HFFc6 (cell line): ENCODE measurements at regions not wholly inside any gene's neighbourhood (a gene's known extent, or its start where the extent isn't known, plus 50 kb on each side); places are given as distances from the start of the nearest gene placed in this dataset.

Source experiments
- DNase-seq: peaks from one replicate; pipeline ENCODE4 v3.0.0-alpha.2; 2018
- H3K27ac Mint-ChIP-seq: 2 replicates; pipeline ENCODE4 v1.8.0; 2020; ENCODE audit warnings: mild to moderate bottlenecking, mixed read lengths
- H3K27me3 Mint-ChIP-seq: 2 replicates; pipeline ENCODE4 v1.8.0; 2021; ENCODE audit warnings: mild to moderate bottlenecking, moderate library complexity, mixed read lengths; ENCODE audit not compliant: insufficient read depth
- H3K36me3 Mint-ChIP-seq: 2 replicates; pipeline ENCODE4 v1.8.0; 2021; ENCODE audit warnings: low read depth, mixed read lengths
- H3K4me1 Mint-ChIP-seq: 2 replicates; pipeline ENCODE4 v1.8.0; 2020; ENCODE audit warnings: low read depth, mixed read lengths
- H3K4me3 Mint-ChIP-seq: 2 replicates; pipeline ENCODE4 v1.8.0; 2020; ENCODE audit warnings: mild to moderate bottlenecking, moderate library complexity, mixed read lengths
- H3K9me3 Mint-ChIP-seq: 2 replicates; pipeline ENCODE4 v1.8.0; 2020; ENCODE audit warnings: mild to moderate bottlenecking, mixed read lengths
- CTCF ChIP-seq: fragments of 200-600 bp; sonication (generic); IDR thresholded peaks from 2 replicates; pipeline ENCODE4 v1.5.0; 2021; ENCODE audit warnings: antibody characterized with exemption, mild to moderate bottlenecking

- Mint-ChIP-seq H3K4me3 (no peak overlapping the region), H3K4me1 (no peaks in the 10 kb centered on the region), H3K27ac (no peak overlapping the region), H3K36me3 (no peaks in the 10 kb centered on the region), H3K27me3 (peaks cover 2% of the 10 kb centered on the region), H3K9me3 (peaks cover 30% of the 10 kb centered on the region)
- DNase-seq, result no peak
- TF ChIP-seq CTCF, result no peak
Observed at GRCh38 chr5:2687746-2688145, 63.7 kb downstream of the IRX2 start.

DNA sequence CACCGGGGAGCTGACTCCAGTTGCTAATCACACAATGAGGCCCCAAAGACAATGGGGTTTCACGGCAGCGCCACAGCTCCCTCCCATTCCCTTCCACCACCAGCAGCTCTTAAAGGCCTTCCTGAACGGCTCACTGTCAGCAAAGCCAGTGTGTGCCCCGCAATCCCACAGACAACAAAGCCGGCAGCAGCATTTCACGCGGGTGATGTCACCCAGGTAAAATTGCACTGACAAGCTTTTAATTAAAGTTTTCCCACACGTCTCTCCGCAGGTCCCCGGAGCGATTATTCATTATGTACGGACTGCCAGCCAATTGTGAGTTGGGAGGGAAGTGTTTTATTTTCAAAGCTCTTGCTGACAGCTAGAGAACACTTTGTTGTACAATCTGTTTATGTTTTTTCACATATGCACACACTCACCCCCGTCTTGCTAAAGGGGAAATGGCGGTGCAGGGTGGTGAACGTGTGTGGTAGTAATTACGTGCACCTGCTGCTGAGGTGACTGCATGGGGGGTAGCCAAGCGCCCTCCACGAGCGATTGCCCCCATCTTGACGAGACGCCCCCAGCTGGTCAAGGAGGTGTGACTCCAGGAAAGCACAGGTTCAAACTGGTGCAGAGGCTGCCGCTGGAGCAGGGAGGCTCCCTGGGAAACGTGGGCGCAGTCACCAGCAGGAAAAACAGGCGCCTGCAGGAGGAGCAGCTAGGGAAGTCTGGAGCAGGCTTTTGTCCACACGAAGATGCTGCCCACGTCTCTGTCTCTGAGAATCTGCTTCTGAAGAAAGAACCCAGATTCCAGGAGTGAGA is 65.0 kb downstream of the IRX2 start:
- TF ChIP-seq CTCF, result no peak
- no peaks in the 10 kb centered on the region; the same call in 1 of the 2 replicates for H3K27me3 Mint-ChIP-seq
- no peaks in the 10 kb centered on the region for H3K4me1 Mint-ChIP-seq
- no peaks in the 10 kb centered on the region for H3K36me3 Mint-ChIP-seq
- H3K9me3 Mint-ChIP-seq, result peaks cover 27% of the 10 kb centered on the region
- DNase-seq, result no peak
- H3K27ac Mint-ChIP-seq, result no peak overlapping the region
- no peak overlapping the region for H3K4me3 Mint-ChIP-seq

- Mint-ChIP-seq H3K4me1 (no peaks in the 10 kb centered on the region), H3K9me3 (peaks cover 21% of the 10 kb centered on the region), H3K36me3 (no peaks in the 10 kb centered on the region), H3K27me3 (peaks cover 2% of the 10 kb centered on the region; the same call in 1 of the 2 replicates), H3K27ac (no peak overlapping the region), H3K4me3 (no peak overlapping the region)
- DNase-seq, result no peak
- TF ChIP-seq CTCF, result no peak
Observed at GRCh38 chr5:2685651-2686272, 65.7 kb downstream of the IRX2 start.

- no peaks in the 10 kb centered on the region for H3K36me3 Mint-ChIP-seq
- H3K27me3 Mint-ChIP-seq, result peaks cover 2% of the 10 kb centered on the region; the same call in 1 of the 2 replicates
Observed at GRCh38 chr5:2684606-2685005, 66.9 kb downstream of the IRX2 start.

GRCh38 chr5:2683720-2684119 is 67.8 kb downstream of the IRX2 start:
- DNase-seq, result no peak
- no peak for TF ChIP-seq CTCF
- H3K9me3 Mint-ChIP-seq, result peaks cover 16% of the 10 kb centered on the region
- H3K4me1 Mint-ChIP-seq, result no peaks in the 10 kb centered on the region
- H3K27ac Mint-ChIP-seq, result no peak overlapping the region
- no peak overlapping the region for H3K4me3 Mint-ChIP-seq
- no peaks in the 10 kb centered on the region for H3K36me3 Mint-ChIP-seq
- H3K27me3 Mint-ChIP-seq, result peaks cover 2% of the 10 kb centered on the region; the same call in 1 of the 2 replicates

More at GRCh38 chr5:2684606-2685005, 66.9 kb downstream of the IRX2 start:
- no peak overlapping the region for H3K4me3 Mint-ChIP-seq
- DNase-seq, result no peak
- no peak overlapping the region for H3K27ac Mint-ChIP-seq
- no peak for TF ChIP-seq CTCF
- peaks cover 16% of the 10 kb centered on the region for H3K9me3 Mint-ChIP-seq
- H3K4me1 Mint-ChIP-seq, result no peaks in the 10 kb centered on the region
